B cell (primary cell): ENCODE measurements at regions not wholly inside any gene's neighbourhood (a gene's known extent, or its start where the extent isn't known, plus 50 kb on each side); places are given as distances from the start of the nearest gene placed in this dataset.

ENCODE experiments used
- EZH2 ChIP-seq: IDR thresholded peaks from 2 replicates; pipeline ENCODE4 v1.6.1; 2012; ENCODE audit warnings: borderline replicate concordance, low read depth, mild to moderate bottlenecking, moderate library complexity, low read length; ENCODE audit not compliant: insufficient read depth, poor library complexity, severe bottlenecking
- TF ChIP-seq, protein P1 (sequence below): fragments of 200-600 bp; IDR thresholded peaks from one replicate; pipeline ENCODE4 v1.8.0; 2022; ENCODE audit warnings: antibody characterized with exemption, mild to moderate bottlenecking

DNA sequence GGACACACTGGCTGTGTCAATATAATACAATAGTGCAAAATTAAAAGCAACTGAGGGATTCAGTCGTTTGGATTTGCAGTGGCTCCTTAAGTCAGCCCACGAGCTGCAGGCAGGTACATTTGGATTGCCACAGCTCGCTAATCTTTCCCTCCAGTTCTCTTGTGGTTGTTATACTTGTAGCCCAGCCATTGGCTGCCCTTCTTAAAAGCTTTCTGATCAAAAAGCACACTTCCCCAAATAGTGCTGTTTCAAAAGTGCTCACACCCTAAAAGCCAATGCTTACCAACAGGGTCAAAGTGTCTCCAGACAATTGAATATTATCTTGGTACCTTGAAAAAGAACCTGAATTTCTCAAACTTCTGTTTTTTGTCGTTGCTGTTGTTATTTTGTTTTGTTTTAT, 404.7 kb upstream of the FAM98A start:
- TF ChIP-seq, protein P1, sequence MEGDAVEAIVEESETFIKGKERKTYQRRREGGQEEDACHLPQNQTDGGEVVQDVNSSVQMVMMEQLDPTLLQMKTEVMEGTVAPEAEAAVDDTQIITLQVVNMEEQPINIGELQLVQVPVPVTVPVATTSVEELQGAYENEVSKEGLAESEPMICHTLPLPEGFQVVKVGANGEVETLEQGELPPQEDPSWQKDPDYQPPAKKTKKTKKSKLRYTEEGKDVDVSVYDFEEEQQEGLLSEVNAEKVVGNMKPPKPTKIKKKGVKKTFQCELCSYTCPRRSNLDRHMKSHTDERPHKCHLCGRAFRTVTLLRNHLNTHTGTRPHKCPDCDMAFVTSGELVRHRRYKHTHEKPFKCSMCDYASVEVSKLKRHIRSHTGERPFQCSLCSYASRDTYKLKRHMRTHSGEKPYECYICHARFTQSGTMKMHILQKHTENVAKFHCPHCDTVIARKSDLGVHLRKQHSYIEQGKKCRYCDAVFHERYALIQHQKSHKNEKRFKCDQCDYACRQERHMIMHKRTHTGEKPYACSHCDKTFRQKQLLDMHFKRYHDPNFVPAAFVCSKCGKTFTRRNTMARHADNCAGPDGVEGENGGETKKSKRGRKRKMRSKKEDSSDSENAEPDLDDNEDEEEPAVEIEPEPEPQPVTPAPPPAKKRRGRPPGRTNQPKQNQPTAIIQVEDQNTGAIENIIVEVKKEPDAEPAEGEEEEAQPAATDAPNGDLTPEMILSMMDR, result no peak
- TF ChIP-seq EZH2, result no peak
